ENCODE measurements at regions not wholly inside any gene's neighbourhood (a gene's known extent, or its start where the extent isn't known, plus 50 kb on each side); places are given as distances from the start of the nearest gene placed in this dataset.

- no peaks in the 10 kb centered on the region for H3K27me3 ChIP-seq
- no peak overlapping the region for H3K4me3 ChIP-seq (replicated peaks in 1 of 3)
- H3K36me3 ChIP-seq, result no peaks in the 10 kb centered on the region
- H3K9me3 ChIP-seq, result no peaks in the 10 kb centered on the region
- 41 to 50% methylated on average over 4 of the region's 4 CpGs for WGBS, 2 donors
- no peaks in the 10 kb centered on the region for H3K4me1 ChIP-seq
- no peak overlapping the region for H3K27ac ChIP-seq
- TF ChIP-seq CTCF (IDR thresholded peaks at IDR 0.05) (no peak), POLR2A (IDR thresholded peaks at IDR 0.05) (no peak)
- intact Hi-C loops (cut with DNase I), result no loop called here
- DNase-seq, result no peak
Observed at GRCh38 chr9:99406939-99407338, 184.9 kb downstream of the SEC61B start.

- Histone ChIP-seq H3K27me3 (no peaks in the 10 kb centered on the region), H3K36me3 (no peaks in the 10 kb centered on the region), H3K9me3 (no peaks in the 10 kb centered on the region), H3K27ac (no peak overlapping the region), H3K4me3 (replicated peaks in 1 of 3) (no peak overlapping the region), H3K4me1 (no peaks in the 10 kb centered on the region)
- TF ChIP-seq CTCF (IDR thresholded peaks at IDR 0.05) (no peak), POLR2A (IDR thresholded peaks at IDR 0.05) (no peak)
- no peak for DNase-seq
- intact Hi-C loops (cut with DNase I), result no loop called here
- 76 to 78% methylated on average over 1 of the region's 1 CpG for WGBS, 2 donors
Observed at GRCh38 chr9:99411068-99411467, 189.0 kb downstream of the SEC61B start.

DNA sequence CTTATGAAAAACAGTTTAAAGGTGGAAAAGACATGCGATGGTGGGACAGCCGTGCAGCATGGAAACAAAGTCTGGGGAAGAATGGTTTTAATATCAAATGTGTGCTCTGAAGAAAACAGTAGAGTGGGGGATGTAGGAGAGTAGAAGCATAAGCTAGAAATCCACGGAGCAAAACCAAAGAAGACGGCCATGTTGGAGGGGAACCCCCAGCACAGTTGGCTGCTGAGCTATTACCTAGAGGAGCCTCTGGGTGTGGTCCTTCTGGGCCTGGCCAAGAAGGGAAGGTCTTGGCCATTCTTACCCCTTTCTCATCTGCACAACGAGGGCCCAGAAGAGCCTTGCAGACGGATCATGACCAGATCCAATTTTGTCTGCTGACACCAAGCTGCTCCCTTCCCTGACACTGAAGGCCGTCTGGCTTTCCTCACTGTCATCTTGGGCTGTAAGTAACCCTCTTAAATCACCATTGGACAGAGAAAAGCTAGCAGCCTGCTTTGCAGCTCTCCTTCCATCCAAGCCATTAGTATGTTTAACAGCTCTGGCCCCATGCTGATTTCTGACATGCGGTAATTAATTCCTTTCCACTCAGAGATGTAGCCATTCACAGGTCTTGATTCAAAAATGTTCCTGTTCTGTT is 189.5 kb downstream of the SEC61B start:
- H3K27ac ChIP-seq, result no peak overlapping the region
- no peak for TF ChIP-seq CTCF (IDR thresholded peaks at IDR 0.05)
- no peak for TF ChIP-seq POLR2A (IDR thresholded peaks at IDR 0.05)
- H3K36me3 ChIP-seq, result no peaks in the 10 kb centered on the region
- H3K27me3 ChIP-seq, result no peaks in the 10 kb centered on the region
- DNase-seq, result no peak
- no peaks in the 10 kb centered on the region for H3K4me1 ChIP-seq
- intact Hi-C loops (cut with DNase I), result no loop called here
- H3K9me3 ChIP-seq, result no peaks in the 10 kb centered on the region
- 67 to 79% methylated on average over 8 of the region's 8 CpGs for WGBS, 2 donors
- no peak overlapping the region for H3K4me3 ChIP-seq (replicated peaks in 1 of 3)

DNA sequence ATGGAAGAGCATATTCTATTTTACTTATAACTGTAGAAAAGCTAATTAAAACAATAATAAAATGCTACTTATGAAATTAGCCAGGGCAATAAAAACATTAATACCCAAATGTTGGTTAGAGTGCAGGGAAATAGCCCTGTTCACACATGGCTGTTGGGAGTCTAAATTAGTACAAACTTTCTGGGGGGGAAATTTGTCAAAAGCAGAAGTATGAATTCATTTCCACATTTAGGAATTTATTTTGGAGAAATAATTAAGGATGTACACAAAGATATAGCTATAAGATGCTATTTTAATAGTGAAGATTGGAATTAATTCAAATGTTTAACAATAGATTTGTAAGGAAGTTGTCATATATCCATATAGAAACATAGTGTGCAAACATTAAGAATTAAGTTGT is 190.5 kb downstream of the SEC61B start:
- no peak for DNase-seq
- intact Hi-C loops (cut with DNase I), result no loop called here
- TF ChIP-seq POLR2A (IDR thresholded peaks at IDR 0.05), result no peak
- no peak for TF ChIP-seq CTCF (IDR thresholded peaks at IDR 0.05)
- no peaks in the 10 kb centered on the region for H3K36me3 ChIP-seq
- H3K27me3 ChIP-seq, result no peaks in the 10 kb centered on the region
- no peaks in the 10 kb centered on the region for H3K4me1 ChIP-seq
- H3K27ac ChIP-seq, result no peak overlapping the region
- no peaks in the 10 kb centered on the region for H3K9me3 ChIP-seq
- no peak overlapping the region for H3K4me3 ChIP-seq (replicated peaks in 1 of 3)

DNA sequence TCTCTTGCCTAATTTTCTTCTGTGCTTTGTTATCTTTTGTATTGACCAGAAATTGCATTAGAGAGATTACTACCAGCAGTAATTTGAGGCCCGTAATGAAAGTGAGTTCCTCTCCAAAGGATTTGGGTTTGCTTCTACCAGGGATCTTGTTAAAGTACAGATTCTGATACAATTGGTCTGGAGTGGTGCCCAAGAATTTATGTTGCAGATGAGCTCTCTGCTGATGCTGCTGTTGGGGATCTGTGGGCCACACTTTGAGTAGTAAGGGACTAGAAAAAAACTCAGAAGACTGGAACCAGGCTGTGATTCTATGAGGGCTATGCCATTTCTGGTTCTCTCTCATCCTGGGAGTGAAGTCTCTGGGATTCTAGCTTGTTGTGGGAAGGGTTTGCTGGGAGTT is 192.2 kb downstream of the SEC61B start:
- WGBS, 2 donors, result 83 to 85% methylated on average over 1 of the region's 1 CpG

More for the DNA sequence above, 192.2 kb downstream of the SEC61B start:
- Histone ChIP-seq H3K27ac (no peak overlapping the region), H3K36me3 (no peaks in the 10 kb centered on the region), H3K9me3 (no peaks in the 10 kb centered on the region), H3K4me3 (replicated peaks in 1 of 3) (no peak overlapping the region), H3K27me3 (no peaks in the 10 kb centered on the region), H3K4me1 (no peaks in the 10 kb centered on the region)
- no peak for TF ChIP-seq POLR2A (IDR thresholded peaks at IDR 0.05)
- no peak for TF ChIP-seq CTCF (IDR thresholded peaks at IDR 0.05)
- no peak for DNase-seq
- intact Hi-C loops (cut with DNase I), result no loop called here

Data from thyroid gland (tissue), 4 donors.